HG02852 (cell line): ENCODE measurements at regions not wholly inside any gene's neighbourhood (a gene's known extent, or its start where the extent isn't known, plus 50 kb on each side); places are given as distances from the start of the nearest gene placed in this dataset.
"Not testable (repeated sequence)": the region's sequence is repeated elsewhere in the genome, so short reads cannot be mapped to it uniquely, and the experiment has no call there.

Experiments used
- ATAC-seq: cut with Tn5 transposase; IDR thresholded peaks from one replicate; pipeline ENCODE4 v1.9.1; 2021; ENCODE audit warnings: mild to moderate bottlenecking, moderate library complexity; ENCODE audit not compliant: unreplicated experiment

DNA sequence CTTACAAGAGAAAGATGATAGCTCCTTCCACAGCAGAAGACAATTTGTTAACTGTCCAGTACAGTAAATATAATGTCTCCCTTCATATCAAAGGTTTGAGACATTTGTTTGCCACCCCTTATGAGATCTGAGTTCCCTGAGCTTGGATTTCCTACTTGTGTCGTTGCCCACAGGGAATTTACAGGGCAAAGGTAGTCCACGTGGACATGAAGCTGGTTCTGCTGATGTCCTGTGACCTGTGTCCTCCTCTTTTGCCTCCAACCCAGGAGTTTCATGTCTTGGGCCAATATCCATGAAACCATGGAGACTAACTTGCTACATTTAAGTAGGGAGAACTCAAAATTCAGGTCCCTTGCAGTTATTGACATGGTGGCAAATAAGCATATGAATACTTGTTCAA is 172.2 kb upstream of the KCTD7 start:
- not testable (repeated sequence) for ATAC-seq

DNA sequence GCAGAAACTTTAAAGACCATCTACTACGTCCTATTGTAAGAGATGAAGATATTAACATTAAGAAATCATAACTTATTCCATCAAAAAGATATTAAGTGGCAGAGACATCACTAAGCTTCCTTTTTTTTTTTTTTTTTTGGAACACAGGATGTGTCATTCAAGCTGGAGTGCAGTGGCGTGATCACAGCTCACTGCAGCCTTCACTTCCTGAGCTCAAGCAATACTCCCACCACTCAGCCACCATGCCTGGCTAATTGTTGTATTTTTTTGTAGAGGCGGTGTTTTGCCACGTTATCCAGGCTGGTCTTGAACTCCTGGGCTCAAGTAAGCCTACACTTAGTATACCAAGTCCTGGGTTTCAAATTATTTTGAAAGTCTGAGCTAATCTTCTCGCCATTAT is 169.7 kb upstream of the KCTD7 start:
- not testable (repeated sequence) for ATAC-seq

DNA sequence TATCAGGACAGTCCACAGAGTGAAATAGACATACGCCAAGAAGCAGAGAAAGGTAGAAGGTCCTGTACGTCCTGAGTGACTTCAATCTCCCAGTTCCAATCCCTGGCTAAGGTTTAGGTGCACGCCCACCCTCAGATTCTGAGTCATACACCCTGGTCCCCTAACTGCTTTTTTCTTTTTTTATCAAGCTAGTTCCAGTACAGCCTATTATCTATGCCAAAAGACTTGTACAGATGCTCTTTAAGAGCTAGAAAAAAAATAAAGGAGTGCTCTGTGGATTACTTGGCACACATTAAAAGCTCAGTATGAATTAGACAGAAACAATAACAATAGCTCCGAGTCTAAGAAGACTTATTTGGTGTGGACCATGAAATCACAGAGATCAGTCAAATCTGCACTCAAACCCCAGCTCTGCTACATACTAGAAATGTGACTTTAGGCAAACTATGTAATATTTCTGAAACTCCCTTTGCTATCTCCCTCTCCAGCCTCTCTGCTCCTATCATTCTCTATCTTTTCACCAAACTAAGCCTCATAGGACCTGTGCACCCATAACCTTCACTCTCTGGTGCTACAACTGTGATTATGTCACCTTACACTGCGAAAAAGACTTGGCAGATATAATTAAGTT is 168.8 kb upstream of the KCTD7 start:
- ATAC-seq, result not testable (repeated sequence)

DNA sequence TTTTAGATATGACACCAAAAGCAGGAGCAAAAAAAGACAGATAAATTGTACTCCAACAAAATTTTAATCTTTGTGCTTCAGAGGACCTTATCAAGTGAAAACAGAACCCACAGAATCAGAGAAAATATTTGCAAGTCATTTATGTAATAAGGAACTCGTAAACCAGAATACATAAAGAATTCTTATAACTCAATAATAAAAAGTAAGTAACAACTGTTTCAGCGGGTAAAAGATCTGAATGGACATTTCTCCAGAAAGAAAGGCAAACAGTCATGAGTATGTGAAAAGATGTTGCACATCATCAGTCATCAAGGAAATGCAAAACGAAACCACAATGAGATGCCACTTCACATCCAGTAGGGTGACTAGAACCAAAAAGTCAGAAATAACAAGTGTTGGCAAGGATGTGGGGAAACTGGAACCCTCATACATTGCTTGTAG is 167.7 kb upstream of the KCTD7 start:
- ATAC-seq, result no peak

DNA sequence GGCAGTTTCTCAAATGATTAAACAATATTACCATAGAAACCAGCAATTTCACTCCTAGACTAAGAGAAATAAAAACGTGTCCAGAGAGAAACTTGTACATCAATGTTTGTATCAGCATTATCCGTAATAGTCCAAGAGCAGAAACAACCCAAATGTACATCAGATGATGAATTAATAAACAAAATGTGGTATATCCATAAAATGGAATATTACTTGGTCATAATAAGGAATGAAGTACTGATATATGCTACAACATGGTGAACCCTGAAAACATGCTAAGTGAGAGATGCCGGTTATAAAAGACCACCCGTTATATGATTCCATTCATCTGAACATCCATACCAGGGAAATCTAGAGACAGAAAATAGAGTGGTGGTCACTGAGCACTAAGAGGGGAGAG is 167.3 kb upstream of the KCTD7 start:
- not testable (repeated sequence) for ATAC-seq

DNA sequence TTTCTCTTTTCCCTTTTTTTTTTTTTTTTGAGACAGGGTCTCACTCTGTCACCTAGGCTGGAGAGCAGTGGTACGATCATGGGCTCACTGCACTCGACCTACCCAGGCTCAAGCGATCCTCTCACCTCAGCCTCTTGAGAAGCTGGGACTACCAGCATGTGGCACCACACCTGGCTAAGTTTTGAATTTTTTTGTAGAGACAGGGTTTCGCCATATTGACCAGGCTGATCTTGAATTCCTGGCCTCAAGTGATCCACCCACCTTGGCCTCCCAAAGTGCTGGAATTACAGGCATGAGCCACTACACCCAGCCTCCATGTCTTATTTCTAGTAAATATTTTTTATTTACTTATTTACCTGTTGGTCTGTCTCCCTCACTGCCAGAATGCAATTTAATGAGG is 165.8 kb upstream of the KCTD7 start:
- ATAC-seq, result not testable (repeated sequence)

DNA sequence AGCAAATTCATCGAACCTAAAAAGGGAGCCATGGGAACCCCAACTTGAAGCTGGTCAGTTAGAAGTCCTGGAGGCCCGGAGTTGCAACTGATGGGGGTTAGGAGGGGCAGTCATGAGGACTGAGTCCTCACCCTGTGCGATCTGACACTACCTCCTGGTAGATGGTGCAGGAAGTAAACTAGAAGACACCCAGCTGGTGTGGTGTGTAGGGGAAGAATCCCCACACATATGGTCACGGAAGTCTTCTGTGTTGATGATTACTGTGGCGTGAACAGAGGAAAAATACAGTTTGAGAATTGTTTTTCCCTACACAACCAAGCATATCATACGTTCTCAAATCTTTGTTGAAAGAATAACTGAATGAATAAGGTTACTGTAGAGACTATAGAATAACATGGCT is 164.6 kb upstream of the KCTD7 start:
- no peak for ATAC-seq

DNA sequence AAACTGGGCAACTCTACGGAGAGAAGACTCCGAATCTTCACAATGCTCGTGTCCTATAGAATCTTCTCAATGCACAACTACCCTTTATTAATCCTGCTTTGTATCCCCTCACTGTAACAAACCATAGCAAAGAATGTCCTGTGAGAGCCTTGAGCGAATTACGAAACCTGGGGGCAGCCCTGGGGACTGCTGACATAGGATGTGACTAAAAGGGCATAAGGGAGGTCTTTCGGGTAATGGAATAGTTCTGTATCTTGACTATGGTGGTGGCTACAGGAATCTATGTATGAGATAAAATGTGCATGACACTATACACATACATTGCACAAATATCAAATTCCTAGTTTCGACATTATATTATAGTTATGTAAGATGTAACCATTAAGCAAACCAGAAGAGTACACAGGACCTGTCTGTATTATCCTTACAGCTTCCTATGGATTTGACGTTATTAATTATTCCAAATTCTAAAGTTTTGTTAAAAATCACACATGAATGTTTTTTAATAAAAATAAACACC is 162.5 kb upstream of the KCTD7 start:
- ATAC-seq, result no peak

DNA sequence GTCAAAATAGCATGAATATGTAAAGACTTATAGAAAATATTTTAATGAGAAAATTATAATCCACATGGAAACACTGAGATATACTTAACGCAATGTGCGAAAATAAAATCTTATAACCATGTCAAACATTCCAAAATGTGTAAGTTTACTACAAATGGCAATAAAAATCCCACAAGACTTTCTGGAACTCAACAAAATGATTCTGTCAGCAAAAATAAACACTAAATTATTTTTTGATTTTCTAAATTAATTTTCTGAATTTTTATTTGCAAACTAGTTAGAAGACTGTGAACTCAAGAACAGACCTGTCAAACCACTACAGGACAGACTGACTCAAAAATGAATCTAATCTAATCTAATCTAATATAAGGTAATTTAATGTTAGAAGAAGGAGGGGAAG is 160.8 kb upstream of the KCTD7 start:
- no peak for ATAC-seq

DNA sequence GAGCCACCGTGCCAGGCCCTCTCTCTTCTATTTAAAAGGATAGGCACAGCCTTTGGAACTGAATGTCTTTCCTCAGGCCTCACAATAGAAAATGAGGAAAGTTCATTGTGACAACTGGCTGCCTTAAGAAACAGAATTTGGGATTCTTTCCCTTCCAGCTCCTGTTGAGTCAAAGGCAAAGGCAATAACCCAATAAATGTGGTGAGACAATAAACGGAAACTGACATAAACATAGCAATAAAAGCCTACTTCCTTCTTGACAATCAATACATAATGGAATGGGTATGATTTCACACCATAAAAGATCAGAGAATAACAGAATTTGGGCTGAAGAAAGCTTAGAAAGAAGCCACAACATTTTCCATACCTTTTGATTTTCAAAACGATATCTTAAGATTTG is 155.6 kb upstream of the KCTD7 start:
- not testable (repeated sequence) for ATAC-seq

DNA sequence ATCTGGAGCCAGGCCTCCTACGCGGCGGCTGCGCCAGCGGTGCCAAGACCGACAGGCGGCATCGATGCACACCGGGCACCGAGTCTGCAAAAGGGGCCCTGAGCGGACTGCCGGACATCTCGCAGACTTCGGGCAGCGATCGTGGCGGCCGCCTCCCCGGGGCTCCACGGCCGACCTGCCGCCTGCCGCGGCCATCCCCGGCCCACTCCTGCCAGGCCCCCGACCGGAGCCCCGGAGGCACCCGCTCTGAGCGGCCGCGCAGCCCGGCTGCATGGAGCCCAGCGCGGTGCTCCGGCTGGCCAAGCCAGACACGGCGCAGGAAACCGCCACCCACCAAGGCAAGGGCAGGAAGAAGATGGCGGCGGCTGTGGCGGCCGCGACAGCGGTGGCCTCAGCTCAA is 154.2 kb upstream of the KCTD7 start:
- no peak for ATAC-seq

DNA sequence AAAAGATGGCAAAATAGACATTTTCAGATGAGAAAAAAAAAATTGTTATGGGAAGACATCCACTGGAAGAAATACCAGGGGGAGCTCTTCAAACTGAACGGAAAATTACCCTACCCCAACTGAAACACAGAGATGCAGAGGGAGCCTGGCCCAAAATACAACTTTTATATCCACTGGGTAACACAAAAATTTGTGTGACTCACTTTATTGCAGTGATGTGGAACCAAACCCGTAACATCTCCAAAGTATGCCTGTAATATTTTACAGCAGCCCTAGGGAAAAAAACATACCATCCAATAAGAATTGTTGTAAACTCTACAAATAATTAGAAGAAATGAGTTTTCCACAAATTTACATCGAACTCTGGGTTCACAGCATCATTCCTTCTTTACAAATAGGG is 152.6 kb upstream of the KCTD7 start:
- not testable (repeated sequence) for ATAC-seq

DNA sequence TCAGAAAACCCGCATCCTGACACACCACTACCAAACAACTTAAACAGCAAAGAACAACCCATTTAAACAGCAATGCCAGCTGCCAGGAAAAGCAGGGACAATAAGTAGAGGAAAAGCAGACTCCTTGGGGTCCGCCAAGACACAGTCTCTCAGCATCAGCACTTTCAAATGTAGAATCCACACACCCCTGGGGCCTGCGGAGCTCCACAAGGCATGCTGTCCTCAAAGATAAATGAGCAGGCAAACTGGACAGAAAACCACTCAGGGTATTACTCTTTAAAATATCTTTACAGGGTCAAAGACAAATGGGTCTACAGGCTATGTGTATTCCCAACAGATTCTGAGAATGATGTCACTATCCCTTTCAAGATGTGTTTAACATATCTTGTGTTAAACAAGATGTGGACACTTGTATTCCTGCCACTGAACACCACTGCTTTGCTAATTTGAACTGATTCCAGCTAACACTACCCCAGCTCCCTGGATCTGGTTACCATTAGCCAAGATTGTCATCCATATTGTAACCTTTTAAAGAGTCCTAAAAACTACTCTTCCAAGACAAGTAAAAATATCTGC is 150.8 kb upstream of the KCTD7 start:
- ATAC-seq, result not testable (repeated sequence)

DNA sequence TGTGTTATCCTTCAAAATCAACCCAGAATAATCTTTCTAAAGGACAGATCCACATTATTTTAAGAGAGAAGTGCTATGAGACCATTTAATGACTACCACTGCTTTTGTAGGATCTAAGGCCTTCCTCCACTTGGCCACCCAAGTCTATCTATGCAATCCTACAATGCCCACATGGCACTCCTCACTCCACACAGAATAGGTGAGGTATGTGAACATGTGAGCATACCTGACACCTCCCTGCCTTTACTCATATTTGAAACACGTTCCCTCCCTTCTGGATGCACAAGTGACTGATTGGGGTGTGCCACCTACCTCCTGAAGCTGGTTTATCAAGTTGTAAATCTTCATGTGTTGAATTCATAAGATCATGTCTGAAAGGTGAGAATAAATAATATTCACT is 147.5 kb upstream of the KCTD7 start:
- ATAC-seq, result not testable (repeated sequence)

DNA sequence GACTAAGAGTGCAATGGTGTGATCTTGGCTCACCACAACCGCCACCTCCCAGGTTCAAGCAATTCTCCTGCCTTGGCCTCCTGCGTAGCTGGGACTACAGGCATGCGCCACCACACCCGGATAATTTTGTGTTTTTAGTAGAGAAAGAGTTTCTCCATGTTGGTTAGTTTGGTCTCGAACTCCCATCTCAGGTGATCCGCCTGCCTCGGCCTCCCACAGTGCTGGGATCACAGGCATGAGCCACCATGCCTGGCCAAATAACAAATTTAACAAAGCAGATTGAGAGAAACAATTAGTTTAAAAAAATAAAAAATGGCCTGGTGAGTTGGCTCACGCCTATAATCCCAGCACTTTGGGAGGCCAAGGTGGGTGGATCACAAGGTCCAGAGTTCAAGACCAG is 139.6 kb upstream of the KCTD7 start:
- ATAC-seq, result not testable (repeated sequence)

DNA sequence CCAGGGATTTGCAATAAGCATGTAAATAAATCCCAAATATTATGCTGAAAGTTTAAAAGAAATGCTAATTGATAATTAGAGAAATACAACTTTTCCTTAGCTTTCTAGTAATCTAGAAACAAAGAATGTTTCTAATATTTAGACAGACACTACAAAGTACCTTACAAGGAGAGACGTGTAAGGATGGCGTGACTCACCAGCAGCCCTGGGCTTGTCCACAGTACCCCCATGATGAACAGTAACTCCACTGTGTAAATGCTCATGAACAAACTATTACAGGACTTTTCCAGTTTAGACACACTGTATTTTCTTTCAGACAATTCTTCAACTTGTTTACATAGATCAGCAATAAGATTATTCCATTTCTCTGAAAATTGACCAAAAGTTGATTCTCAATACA is 138.9 kb upstream of the KCTD7 start:
- ATAC-seq, result not testable (repeated sequence)

DNA sequence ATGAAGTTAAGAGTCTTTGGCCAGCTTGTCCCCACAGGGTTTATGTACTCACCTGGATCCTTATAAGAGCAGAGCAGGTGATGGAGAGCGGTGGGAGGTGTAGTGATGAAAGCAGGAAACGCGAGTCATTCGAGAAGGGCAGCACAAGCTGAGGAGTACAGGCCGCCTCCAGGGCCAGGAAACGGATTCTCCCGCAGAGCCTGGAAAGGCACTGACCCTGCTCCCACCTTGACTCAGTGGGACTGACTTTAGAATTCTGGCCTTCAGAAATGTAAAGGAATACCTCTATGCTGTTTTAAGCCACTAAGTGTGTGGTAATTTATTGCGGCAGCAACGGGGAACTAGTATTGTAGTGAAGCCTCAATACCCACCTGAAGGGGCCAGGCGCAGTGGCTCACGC is 137.7 kb upstream of the KCTD7 start:
- ATAC-seq, result not testable (repeated sequence)

DNA sequence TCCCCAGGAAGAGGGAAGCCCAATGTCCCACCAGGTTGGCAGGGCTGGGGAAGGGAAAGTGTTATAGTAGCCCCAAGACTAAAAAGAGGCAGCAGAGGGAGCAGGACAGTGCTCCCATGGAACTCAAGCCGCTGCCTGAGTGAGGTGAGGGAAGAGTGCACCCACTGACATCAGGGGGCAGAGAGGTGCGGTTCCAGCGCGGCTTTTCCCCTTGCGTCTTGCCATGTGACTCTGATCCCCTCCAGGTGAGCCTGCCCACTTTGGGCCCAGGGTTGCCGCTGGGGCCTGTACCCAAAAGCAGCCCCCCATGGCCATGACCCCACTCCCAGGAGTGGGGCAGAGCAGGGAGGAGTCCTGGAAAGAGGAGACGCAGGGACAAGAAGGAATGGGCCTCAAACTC is 136.3 kb upstream of the KCTD7 start:
- not testable (repeated sequence) for ATAC-seq

DNA sequence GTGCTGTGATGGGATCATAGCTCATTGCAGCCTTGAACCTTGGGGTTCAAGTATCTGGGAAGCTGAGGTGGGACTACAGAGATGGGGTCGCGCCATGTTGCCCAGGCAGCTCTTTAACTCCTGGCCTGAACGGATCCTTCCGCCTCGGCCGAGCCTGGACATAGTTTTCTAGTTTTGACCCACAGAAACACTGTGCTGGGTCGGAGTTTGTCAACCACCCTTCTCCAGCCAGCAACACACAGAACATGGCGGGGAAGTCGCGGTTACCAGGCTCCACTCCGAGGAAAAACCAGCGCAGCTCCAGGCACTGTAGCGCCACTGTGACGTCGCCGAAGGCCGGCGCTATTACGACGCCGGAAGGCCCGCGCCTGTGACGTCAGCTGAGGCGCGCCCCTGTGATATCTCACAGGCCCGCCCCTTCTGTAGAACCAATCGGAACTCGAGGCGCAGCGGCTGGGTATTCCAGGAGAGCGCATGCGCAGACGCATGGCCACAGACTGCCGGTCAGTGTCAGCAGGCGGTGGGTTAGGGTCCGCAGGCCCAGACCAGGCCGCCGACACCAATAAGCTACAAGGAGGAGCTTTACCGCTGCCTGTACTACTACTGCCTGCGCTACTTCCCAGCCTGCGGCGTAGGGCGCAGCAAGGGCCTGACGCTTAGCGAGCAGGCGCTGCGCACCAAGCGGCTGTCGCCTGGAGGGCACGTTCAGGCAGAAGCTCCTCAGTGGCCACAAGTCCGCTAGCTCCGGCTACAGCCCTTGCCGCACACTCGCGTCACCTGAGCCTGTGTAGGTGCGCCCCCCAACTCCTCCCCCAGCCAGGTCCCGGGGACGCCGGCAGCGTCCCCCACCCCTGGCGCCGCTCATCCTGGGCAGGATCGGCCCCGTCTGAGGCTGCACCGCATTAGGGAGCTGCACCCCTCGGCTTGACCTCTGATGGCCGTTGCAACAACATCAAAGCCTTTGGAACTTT is 135.2 kb upstream of the KCTD7 start:
- peak; percentile 98 for ATAC-seq

DNA sequence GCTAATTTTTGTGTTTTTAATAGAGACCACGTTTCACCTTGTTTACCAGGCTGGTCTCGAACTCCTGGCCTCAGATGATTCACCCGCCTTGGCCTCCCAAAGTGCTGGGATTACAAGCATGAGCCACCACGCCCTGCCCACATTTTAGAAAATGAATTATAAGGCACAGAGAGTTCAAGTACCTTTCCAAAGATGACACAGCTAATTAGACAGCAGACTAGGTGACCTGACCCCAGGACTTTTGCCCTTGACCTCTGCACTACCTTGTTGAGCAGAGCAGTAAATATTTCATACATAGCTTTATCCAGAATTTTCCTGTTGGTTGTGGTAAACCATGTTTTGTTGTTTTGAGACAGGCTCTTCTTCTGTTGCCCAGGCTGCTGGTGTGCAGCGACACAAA is 131.3 kb upstream of the KCTD7 start:
- ATAC-seq, result no peak

DNA sequence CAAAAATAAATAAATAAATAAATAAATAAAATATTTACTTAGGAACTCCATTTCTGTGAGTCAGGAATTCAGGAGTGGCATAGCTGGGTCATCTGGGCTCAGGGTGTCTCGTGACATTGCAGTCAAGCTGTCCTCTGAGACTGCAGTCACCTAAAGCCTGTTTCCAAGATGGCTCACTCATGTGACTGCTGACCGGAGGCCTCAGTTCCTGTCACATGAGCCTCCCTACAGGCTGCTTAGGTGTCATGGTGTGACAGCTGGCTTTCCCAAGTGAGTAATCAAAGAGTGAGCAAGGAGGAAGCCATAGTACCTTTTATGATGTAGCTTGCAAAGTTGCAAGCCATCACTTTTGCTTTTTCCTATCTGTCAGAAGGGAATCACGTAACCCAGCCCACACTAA is 128.6 kb upstream of the KCTD7 start:
- ATAC-seq, result no peak
